HG03045 (cell line): ENCODE measurements at regions not wholly inside any gene's neighbourhood (a gene's known extent, or its start where the extent isn't known, plus 50 kb on each side); places are given as distances from the start of the nearest gene placed in this dataset.
"Not testable (repeated sequence)": the region's sequence is repeated elsewhere in the genome, so short reads cannot be mapped to it uniquely, and the experiment has no call there.

Source experiments
- ATAC-seq: cut with Tn5 transposase; IDR thresholded peaks from one replicate; pipeline ENCODE4 v1.9.1; 2021; ENCODE audit warnings: mild to moderate bottlenecking, moderate library complexity; ENCODE audit not compliant: unreplicated experiment

- ATAC-seq, result no peak
Observed at GRCh38 chr6:9139746-9140145, 704.4 kb upstream of the SLC35B3 start.

GRCh38 chr6:9138936-9139335, 703.6 kb upstream of the SLC35B3 start:
- no peak for ATAC-seq

GRCh38 chr6:9136141-9136822, 700.9 kb upstream of the SLC35B3 start:
- ATAC-seq, result no peak

GRCh38 chr6:9131616-9132015, 696.3 kb upstream of the SLC35B3 start:
- ATAC-seq, result no peak

GRCh38 chr6:9131201-9131600, 695.9 kb upstream of the SLC35B3 start:
- ATAC-seq, result no peak

- no peak for ATAC-seq
Observed at GRCh38 chr6:9128970-9129369, 693.6 kb upstream of the SLC35B3 start.

GRCh38 chr6:9126878-9127560, 691.7 kb upstream of the SLC35B3 start:
- ATAC-seq, result no peak

GRCh38 chr6:9126034-9126433, 690.7 kb upstream of the SLC35B3 start:
- not testable (repeated sequence) for ATAC-seq

- ATAC-seq, result no peak
Observed at GRCh38 chr6:9121549-9121948, 686.2 kb upstream of the SLC35B3 start.

GRCh38 chr6:9116026-9116425, 680.7 kb upstream of the SLC35B3 start:
- no peak for ATAC-seq

- ATAC-seq, result no peak
Observed at GRCh38 chr6:9112544-9112943, 677.2 kb upstream of the SLC35B3 start.

- no peak for ATAC-seq
Observed at GRCh38 chr6:9103876-9104521, 668.7 kb upstream of the SLC35B3 start.

- no peak for ATAC-seq
Observed at GRCh38 chr6:9101920-9102319, 666.6 kb upstream of the SLC35B3 start.

- no peak for ATAC-seq
Observed at GRCh38 chr6:9100869-9101580, 665.7 kb upstream of the SLC35B3 start.

- ATAC-seq, result no peak
Observed at GRCh38 chr6:9095729-9096128, 660.4 kb upstream of the SLC35B3 start.

- no peak for ATAC-seq
Observed at GRCh38 chr6:9095137-9095536, 659.8 kb upstream of the SLC35B3 start.

GRCh38 chr6:9089724-9090123, 654.4 kb upstream of the SLC35B3 start:
- ATAC-seq, result no peak

GRCh38 chr6:9087470-9087869, 652.1 kb upstream of the SLC35B3 start:
- no peak for ATAC-seq

GRCh38 chr6:9086331-9086730, 651.0 kb upstream of the SLC35B3 start:
- no peak for ATAC-seq

GRCh38 chr6:9085709-9086070, 650.3 kb upstream of the SLC35B3 start:
- ATAC-seq, result no peak

GRCh38 chr6:9085054-9085708, 649.8 kb upstream of the SLC35B3 start:
- ATAC-seq, result no peak
